ENCODE measurements at regions not wholly inside any gene's neighbourhood (a gene's known extent, or its start where the extent isn't known, plus 50 kb on each side); places are given as distances from the start of the nearest gene placed in this dataset.

DNA sequence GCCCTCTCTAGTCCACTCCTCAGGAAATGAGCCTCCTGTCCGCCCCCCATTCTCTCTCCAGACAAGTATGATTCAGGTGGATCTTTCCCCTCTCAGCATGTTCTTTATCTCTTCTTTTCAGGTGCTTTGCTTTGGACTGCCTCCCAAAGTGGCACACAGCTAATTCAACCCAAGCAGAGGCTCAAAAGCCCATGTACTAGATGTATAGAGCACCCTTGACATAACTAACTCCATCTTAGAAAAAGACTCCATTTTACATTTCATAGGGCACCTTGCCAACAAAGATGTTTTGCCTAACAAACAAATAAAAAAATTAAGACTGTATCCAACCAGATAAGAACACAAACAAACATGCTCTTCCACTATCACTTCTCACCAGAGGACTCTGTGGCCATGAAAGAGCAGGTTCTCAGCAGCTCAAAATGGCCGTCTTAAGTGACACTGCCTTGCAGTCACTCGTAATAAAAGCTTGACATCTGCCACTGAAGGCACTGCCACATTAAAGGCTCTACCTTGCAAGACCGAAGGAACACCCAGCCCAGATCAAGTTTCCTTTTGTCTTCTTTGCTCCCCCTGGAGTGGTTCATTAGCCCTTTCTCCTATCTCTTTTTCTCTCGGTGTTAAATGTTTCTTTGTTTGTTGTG lies 84.9 kb upstream of the TAB3 start:
- DNase-seq (ENCODE audit: low spot score), result no peak
- TF ChIP-seq, protein P1, sequence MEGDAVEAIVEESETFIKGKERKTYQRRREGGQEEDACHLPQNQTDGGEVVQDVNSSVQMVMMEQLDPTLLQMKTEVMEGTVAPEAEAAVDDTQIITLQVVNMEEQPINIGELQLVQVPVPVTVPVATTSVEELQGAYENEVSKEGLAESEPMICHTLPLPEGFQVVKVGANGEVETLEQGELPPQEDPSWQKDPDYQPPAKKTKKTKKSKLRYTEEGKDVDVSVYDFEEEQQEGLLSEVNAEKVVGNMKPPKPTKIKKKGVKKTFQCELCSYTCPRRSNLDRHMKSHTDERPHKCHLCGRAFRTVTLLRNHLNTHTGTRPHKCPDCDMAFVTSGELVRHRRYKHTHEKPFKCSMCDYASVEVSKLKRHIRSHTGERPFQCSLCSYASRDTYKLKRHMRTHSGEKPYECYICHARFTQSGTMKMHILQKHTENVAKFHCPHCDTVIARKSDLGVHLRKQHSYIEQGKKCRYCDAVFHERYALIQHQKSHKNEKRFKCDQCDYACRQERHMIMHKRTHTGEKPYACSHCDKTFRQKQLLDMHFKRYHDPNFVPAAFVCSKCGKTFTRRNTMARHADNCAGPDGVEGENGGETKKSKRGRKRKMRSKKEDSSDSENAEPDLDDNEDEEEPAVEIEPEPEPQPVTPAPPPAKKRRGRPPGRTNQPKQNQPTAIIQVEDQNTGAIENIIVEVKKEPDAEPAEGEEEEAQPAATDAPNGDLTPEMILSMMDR (IDR thresholded peaks at IDR 0.05; ENCODE audit: extremely low read depth, insufficient read depth, missing control alignments), result no peak
- in situ Hi-C loops (cut with MboI; ENCODE audit: low pct_unique_long_range_greater_than_20kb, low sequenced_read_pairs, unreplicated experiment), result no loop called here

GRCh38 chrX:30971774-30972603 lies 82.9 kb upstream of the TAB3 start:
- DNase-seq (ENCODE audit: low spot score), result peak; percentile 50
- in situ Hi-C loops (cut with MboI; ENCODE audit: low pct_unique_long_range_greater_than_20kb, low sequenced_read_pairs, unreplicated experiment), result no loop called here
- TF ChIP-seq, protein P1 (IDR thresholded peaks at IDR 0.05; ENCODE audit: extremely low read depth, insufficient read depth, missing control alignments), result peak; percentile 79

- DNase-seq (ENCODE audit: low spot score), result no peak
- in situ Hi-C loops (cut with MboI; ENCODE audit: low pct_unique_long_range_greater_than_20kb, low sequenced_read_pairs, unreplicated experiment), result no loop called here
- TF ChIP-seq, protein P1 (IDR thresholded peaks at IDR 0.05; ENCODE audit: extremely low read depth, insufficient read depth, missing control alignments), result no peak
Measured at GRCh38 chrX:30967516-30967915, 78.5 kb upstream of the TAB3 start.

GRCh38 chrX:30965767-30966166 lies 76.7 kb upstream of the TAB3 start:
- TF ChIP-seq, protein P1 (IDR thresholded peaks at IDR 0.05; ENCODE audit: extremely low read depth, insufficient read depth, missing control alignments), result no peak
- in situ Hi-C loops (cut with MboI; ENCODE audit: low pct_unique_long_range_greater_than_20kb, low sequenced_read_pairs, unreplicated experiment), result no loop called here
- no peak for DNase-seq (ENCODE audit: low spot score)

DNA sequence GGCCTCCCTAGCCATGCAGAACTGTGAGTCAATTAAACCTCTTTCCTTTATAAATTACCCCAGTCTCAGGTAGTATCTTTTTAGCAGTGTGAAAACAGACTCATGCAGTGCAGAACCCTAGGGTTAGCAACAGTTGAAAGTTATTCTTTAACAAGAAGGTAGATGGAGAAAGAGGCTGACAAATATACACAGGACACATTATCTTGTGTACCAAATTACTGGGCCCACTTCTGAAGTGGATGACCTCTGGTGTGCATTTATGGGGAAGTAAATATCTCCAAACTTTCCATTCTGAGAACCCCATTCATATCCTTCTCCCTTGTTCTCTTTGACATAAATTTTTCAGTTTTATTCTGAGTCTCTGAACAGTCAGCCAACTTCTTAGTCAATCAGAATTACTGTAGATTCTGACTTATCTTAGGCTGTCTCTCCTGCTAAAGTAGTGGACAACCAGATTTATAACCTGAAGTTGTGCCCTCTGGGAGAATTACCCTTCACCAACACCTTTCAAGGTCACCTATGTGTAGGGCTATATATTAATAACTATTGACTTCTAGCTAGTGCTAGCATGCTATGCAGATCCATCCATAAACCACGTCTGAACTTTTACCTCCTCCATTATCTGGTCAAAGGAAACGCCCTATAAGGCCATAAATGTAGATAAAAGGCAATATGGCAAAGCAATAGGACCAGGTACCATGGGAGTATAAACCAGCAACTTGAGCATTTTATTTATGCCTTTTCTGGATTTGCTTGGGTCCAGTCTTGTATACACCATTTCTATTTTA lies 72.5 kb upstream of the TAB3 start:
- TF ChIP-seq, protein P1 (IDR thresholded peaks at IDR 0.05; ENCODE audit: extremely low read depth, insufficient read depth, missing control alignments), result no peak
- in situ Hi-C loops (cut with MboI; ENCODE audit: low pct_unique_long_range_greater_than_20kb, low sequenced_read_pairs, unreplicated experiment), result no loop called here
- no peak for DNase-seq (ENCODE audit: low spot score)

GRCh38 chrX:30957753-30958152 lies 68.7 kb upstream of the TAB3 start:
- TF ChIP-seq, protein P1 (IDR thresholded peaks at IDR 0.05; ENCODE audit: extremely low read depth, insufficient read depth, missing control alignments), result no peak
- no peak for DNase-seq (ENCODE audit: low spot score)
- in situ Hi-C loops (cut with MboI; ENCODE audit: low pct_unique_long_range_greater_than_20kb, low sequenced_read_pairs, unreplicated experiment), result no loop called here
